Ovary (tissue), 3 donors: ENCODE measurements at regions not wholly inside any gene's neighbourhood (a gene's known extent, or its start where the extent isn't known, plus 50 kb on each side); places are given as distances from the start of the nearest gene placed in this dataset.

Source experiments
- CTCF ChIP-seq, 3 donors: fragments of 450-650 bp in 2 of 3; fragments of 200-600 bp in 1 of 3; IDR thresholded peaks; one replicate each; pipeline versions ENCODE4 v1.5.1 to v1.8.0; 2016 to 2022; ENCODE audit warnings: antibody characterized with exemption in 3 of 3, mild to moderate bottlenecking in 1 of 3
- EP300 ChIP-seq: sonication (generic); formaldehyde crosslinking; IDR thresholded peaks from one replicate; pipeline ENCODE4 v1.6.1; 2017; ENCODE audit warnings: antibody characterized with exemption
- POLR2A ChIP-seq: fragments of 450-650 bp; IDR thresholded peaks from one replicate; pipeline ENCODE4 v1.6.1; 2017; ENCODE audit warnings: antibody characterized with exemption, mild to moderate bottlenecking, moderate library complexity
- donor health status: DM: no; HTN: no; CAD: no.

- TF ChIP-seq POLR2A = no peak
- TF ChIP-seq CTCF (IDR thresholded peaks at IDR 0.05) = no peak
- no peak for TF ChIP-seq EP300
Observed at GRCh38 chr6:92114797-92115196, 1304.6 kb downstream of the EPHA7 start.
